ENCODE measurements at regions not wholly inside any gene's neighbourhood (a gene's known extent, or its start where the extent isn't known, plus 50 kb on each side); places are given as distances from the start of the nearest gene placed in this dataset.

DNA sequence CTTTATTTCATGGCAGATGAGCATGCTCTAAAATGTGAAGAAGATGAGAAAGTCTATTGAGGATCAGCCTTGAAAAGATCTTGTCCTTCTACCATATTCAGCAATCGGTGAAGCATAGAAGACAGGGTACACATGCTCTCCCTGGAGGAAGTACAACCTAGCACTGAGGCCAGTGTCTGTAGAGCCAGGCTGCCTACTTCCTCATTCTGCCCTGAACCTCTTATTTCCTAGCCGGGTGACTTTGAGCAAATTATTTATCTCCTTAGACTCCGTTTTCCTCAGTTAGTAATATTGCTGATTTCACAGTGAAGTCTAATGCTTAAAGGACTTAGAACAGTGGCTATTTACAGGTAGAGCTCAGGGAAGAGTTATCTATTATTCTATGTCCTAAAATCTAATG is 58.4 kb downstream of the TMEM100 start:
- no peak for ATAC-seq
- TF ChIP-seq SNAI2 (CRISPR knock-in tag; IDR thresholded peaks at IDR 0.05) (no peak), ZFP3 (CRISPR knock-in tag; IDR thresholded peaks at IDR 0.05) (no peak), CSRNP3 (CRISPR knock-in tag; IDR thresholded peaks at IDR 0.05) (no peak), ISL1 (CRISPR knock-in tag; IDR thresholded peaks at IDR 0.05) (no peak), CSDC2 (CRISPR knock-in tag; IDR thresholded peaks at IDR 0.05) (no peak), CREB5 (CRISPR knock-in tag; IDR thresholded peaks at IDR 0.05; ENCODE audit: low read depth) (no peak), ZNF8 (CRISPR knock-in tag; IDR thresholded peaks at IDR 0.05) (no peak), PATZ1 (CRISPR knock-in tag; IDR thresholded peaks at IDR 0.05; ENCODE audit: borderline replicate concordance) (no peak), TOX (CRISPR knock-in tag; IDR thresholded peaks at IDR 0.05; ENCODE audit: borderline replicate concordance) (no peak), TCF4 (CRISPR knock-in tag; IDR thresholded peaks at IDR 0.05; ENCODE audit: borderline replicate concordance) (no peak), OSR1 (CRISPR knock-in tag; IDR thresholded peaks at IDR 0.05) (no peak)

DNA sequence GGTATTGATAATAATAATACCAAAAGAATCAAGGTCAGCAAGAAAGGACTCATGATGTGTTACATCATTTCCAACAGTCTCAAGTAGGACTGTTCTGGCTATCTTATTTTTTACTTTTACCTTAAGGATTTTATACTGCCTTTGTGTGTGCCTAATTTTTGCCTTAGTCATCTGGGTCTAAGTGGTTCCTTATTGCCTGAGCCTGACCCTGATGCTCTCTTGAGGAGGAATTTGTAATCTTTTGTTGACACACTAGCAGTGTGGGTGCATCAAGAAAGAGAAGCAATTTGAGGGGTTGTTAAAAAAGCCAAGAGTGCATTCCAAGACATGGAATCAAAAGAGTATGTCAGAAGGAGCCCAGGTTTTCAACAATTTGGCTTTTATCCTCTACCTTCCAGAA is 59.3 kb downstream of the TMEM100 start:
- no peak for ATAC-seq
- TF ChIP-seq PPARA (CRISPR knock-in tag; IDR thresholded peaks at IDR 0.05; ENCODE audit: borderline replicate concordance) (no peak), ISL1 (CRISPR knock-in tag; IDR thresholded peaks at IDR 0.05) (no peak), ZNF8 (CRISPR knock-in tag; IDR thresholded peaks at IDR 0.05) (no peak), CREB5 (CRISPR knock-in tag; IDR thresholded peaks at IDR 0.05; ENCODE audit: low read depth) (no peak), SNAI2 (CRISPR knock-in tag; IDR thresholded peaks at IDR 0.05) (no peak), ZC3H10 (CRISPR knock-in tag; IDR thresholded peaks at IDR 0.05) (no peak), ARNTL (CRISPR knock-in tag; IDR thresholded peaks at IDR 0.05; ENCODE audit: borderline replicate concordance, low read depth) (no peak), ZNF70 (CRISPR knock-in tag; IDR thresholded peaks at IDR 0.05) (no peak), PATZ1 (CRISPR knock-in tag; IDR thresholded peaks at IDR 0.05; ENCODE audit: borderline replicate concordance) (no peak), ESRRG (CRISPR knock-in tag; IDR thresholded peaks at IDR 0.05) (no peak), ZNF565 (CRISPR knock-in tag; conservative IDR thresholded peaks at IDR 0.05; ENCODE audit: low read depth) (no peak)

DNA sequence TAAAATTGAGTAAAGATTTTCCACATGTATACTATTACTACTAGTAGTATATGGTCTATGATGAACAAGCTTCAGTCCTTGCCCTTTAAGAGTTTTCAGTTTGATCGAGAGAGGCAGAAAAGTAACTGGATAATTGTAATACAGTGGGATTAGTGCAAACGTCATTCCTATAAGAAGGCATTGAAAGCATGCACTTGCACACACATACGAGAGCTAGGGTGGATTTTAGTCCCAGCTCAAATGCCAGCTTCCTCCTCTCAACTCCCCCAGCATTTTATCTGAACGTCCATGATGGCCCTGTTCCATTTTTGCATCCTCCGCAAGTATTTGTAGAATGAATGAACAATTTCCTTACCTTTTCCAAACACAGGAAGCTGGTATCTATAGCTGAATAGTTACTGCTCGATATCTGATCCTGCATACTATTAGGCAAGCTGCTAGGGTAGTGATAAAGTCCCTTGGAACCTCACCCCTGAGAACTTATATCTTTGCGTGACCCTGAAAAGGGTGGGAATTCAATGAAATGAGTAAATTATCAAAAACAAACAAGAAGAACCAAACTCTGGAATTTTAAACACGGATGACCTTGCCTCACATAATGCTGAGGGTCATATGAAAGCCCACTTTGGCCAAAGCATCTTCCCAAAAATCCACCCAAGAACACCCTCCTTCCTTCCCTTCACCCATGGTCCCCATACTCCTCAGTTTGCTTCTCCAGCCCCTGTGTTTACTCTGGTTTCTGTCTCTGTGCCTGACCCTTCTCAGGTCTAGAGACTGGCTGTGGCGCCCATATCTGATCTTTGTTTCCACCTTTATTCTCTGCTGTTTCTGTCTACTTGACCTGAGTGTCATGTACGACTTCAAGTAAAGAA is 60.5 kb downstream of the TMEM100 start:
- ATAC-seq = no peak
- TF ChIP-seq CREB5 (CRISPR knock-in tag; IDR thresholded peaks at IDR 0.05; ENCODE audit: low read depth) (no peak), ZFP3 (CRISPR knock-in tag; IDR thresholded peaks at IDR 0.05) (no peak), PATZ1 (CRISPR knock-in tag; IDR thresholded peaks at IDR 0.05; ENCODE audit: borderline replicate concordance) (no peak), POU6F1 (CRISPR knock-in tag; IDR thresholded peaks at IDR 0.05; ENCODE audit: borderline replicate concordance, low read depth) (no peak), ISL1 (CRISPR knock-in tag; IDR thresholded peaks at IDR 0.05) (no peak), GLIS3 (CRISPR knock-in tag; IDR thresholded peaks at IDR 0.05) (no peak), RARB (CRISPR knock-in tag; IDR thresholded peaks at IDR 0.05) (no peak)

All from SK-N-SH treated with all-trans-retinoic acid at 6 μM for 48 hours (cell line).